HG03066 (cell line): ENCODE measurements at regions not wholly inside any gene's neighbourhood (a gene's known extent, or its start where the extent isn't known, plus 50 kb on each side); places are given as distances from the start of the nearest gene placed in this dataset.
A peak's percentile ranks its signal among the peaks of the same experiment; 100 is the strongest.

Experiments
- ATAC-seq: cut with Tn5 transposase; IDR thresholded peaks from one replicate; pipeline ENCODE4 v1.9.1; 2021; ENCODE audit warnings: low read depth; ENCODE audit not compliant: unreplicated experiment

- no peak for ATAC-seq
Measured at GRCh38 chr3:143206955-143207337, 87.4 kb downstream of the CHST2 start.

GRCh38 chr3:143207338-143207961 lies 87.9 kb downstream of the CHST2 start:
- peak; percentile 93 for ATAC-seq

GRCh38 chr3:143208976-143209714 lies 89.6 kb downstream of the CHST2 start:
- ATAC-seq: no peak

- ATAC-seq: no peak
Measured at GRCh38 chr3:143209715-143210059, 90.1 kb downstream of the CHST2 start.

GRCh38 chr3:143210141-143210540 lies 90.6 kb downstream of the CHST2 start:
- no peak for ATAC-seq

GRCh38 chr3:143215059-143215458 lies 95.5 kb downstream of the CHST2 start:
- no peak for ATAC-seq
